Activated CD4-positive, alpha-beta T cell treated with anti-CD3 and anti-CD28 coated beads, Interleukin-2, Interleukin-6, amounts not matched to agents 100 ng/mL and 50 ng/mL, durations not matched to agents 16 hours and 8 hours (primary cell): ENCODE measurements at regions not wholly inside any gene's neighbourhood (a gene's known extent, or its start where the extent isn't known, plus 50 kb on each side); places are given as distances from the start of the nearest gene placed in this dataset.

ENCODE experiments used
- DNase-seq: peaks from one replicate; pipeline ENCODE4 v3.0.0-alpha.2; 2020

- no peak for DNase-seq
Observed at GRCh38 chr5:160938532-160938931, 86.5 kb upstream of the ATP10B start.

- no peak for DNase-seq
Observed at GRCh38 chr5:160937570-160937969, 85.6 kb upstream of the ATP10B start.

GRCh38 chr5:160935776-160936175, 83.8 kb upstream of the ATP10B start:
- DNase-seq: no peak

- no peak for DNase-seq
Observed at GRCh38 chr5:160931283-160931682, 79.3 kb upstream of the ATP10B start.

GRCh38 chr5:160930406-160930805, 78.4 kb upstream of the ATP10B start:
- no peak for DNase-seq

GRCh38 chr5:160929906-160930305, 77.9 kb upstream of the ATP10B start:
- DNase-seq: no peak

GRCh38 chr5:160929360-160929759, 77.3 kb upstream of the ATP10B start:
- no peak for DNase-seq

GRCh38 chr5:160926428-160926827, 74.4 kb upstream of the ATP10B start:
- DNase-seq: no peak

GRCh38 chr5:160925281-160925680, 73.3 kb upstream of the ATP10B start:
- DNase-seq: no peak

GRCh38 chr5:160923936-160924710, 72.1 kb upstream of the ATP10B start:
- no peak for DNase-seq

- DNase-seq: no peak
Observed at GRCh38 chr5:160923411-160923810, 71.4 kb upstream of the ATP10B start.

GRCh38 chr5:160922311-160922710, 70.3 kb upstream of the ATP10B start:
- no peak for DNase-seq

GRCh38 chr5:160921423-160922285, 69.6 kb upstream of the ATP10B start:
- DNase-seq: no peak

- DNase-seq: no peak
Observed at GRCh38 chr5:160919626-160920025, 67.6 kb upstream of the ATP10B start.

GRCh38 chr5:160918386-160918785, 66.4 kb upstream of the ATP10B start:
- DNase-seq: no peak

GRCh38 chr5:160906090-160906489, 54.1 kb upstream of the ATP10B start:
- no peak for DNase-seq

GRCh38 chr5:160905285-160905684, 53.3 kb upstream of the ATP10B start:
- no peak for DNase-seq

- no peak for DNase-seq
Observed at GRCh38 chr5:160904591-160904990, 52.6 kb upstream of the ATP10B start.

GRCh38 chr5:160903551-160903950, 51.5 kb upstream of the ATP10B start:
- no peak for DNase-seq

GRCh38 chr5:160903076-160903475, 51.1 kb upstream of the ATP10B start:
- DNase-seq: no peak
